OCI-LY7 (cell line): ENCODE measurements at regions not wholly inside any gene's neighbourhood (a gene's known extent, or its start where the extent isn't known, plus 50 kb on each side); places are given as distances from the start of the nearest gene placed in this dataset.

ENCODE experiments used
- BruUV-seq: library from RNA; stranded (reverse); fragments of 400-500 nt; replicated peaks from 2 replicates; lab custom pipeline; 2021; lab: Mats Ljungman, UMichigan
- CTCF ChIA-PET: fragments of 300-600 bp; sonication (Branson Sonifier 250); formaldehyde crosslinking; loops from one replicate; lab custom pipeline; 2022; ENCODE audit warnings: antibody characterized with exemption; ENCODE audit not compliant: unreplicated experiment; lab: Charles Lee
- POLR2A ChIA-PET: fragments of 300-600 bp; sonication (Branson Sonifier 250); formaldehyde crosslinking; loops from one replicate; lab custom pipeline; 2022; ENCODE audit warnings: antibody characterized with exemption; lab: Charles Lee
- DNase-seq: peaks from one replicate; pipeline ENCODE4 v3.0.0-alpha.2; 2015; ENCODE audit warnings: low spot score
- H2AFZ ChIP-seq: fragments of 200-600 bp; sonication (generic), shearing (Covaris generic); 2 replicates; pipeline ENCODE4 v1.6.1; 2014; ENCODE audit warnings: mild to moderate bottlenecking, antibody characterized with exemption, low read length, moderate library complexity
- H3K27ac ChIP-seq: fragments of 200-600 bp; sonication (generic); 2 replicates; pipeline ENCODE4 v1.5.1; 2014; ENCODE audit warnings: mixed run types, low read depth, mild to moderate bottlenecking, moderate library complexity, low read length, inconsistent platforms; ENCODE audit not compliant: poor library complexity, severe bottlenecking
- H3K36me3 ChIP-seq: fragments of 200-600 bp; sonication (generic); 2 replicates; pipeline ENCODE4 v1.6.1; 2014; ENCODE audit warnings: mild to moderate bottlenecking, antibody characterized with exemption, low read length, moderate library complexity, mixed read lengths; ENCODE audit not compliant: insufficient read depth
- H3K4me1 ChIP-seq: fragments of 200-600 bp; sonication (generic); 2 replicates; pipeline ENCODE4 v1.5.1; 2014; ENCODE audit warnings: mild to moderate bottlenecking, low read length; ENCODE audit not compliant: insufficient read depth, poor library complexity, severe bottlenecking
- H3K4me2 ChIP-seq: fragments of 200-600 bp; sonication (generic); 2 replicates; pipeline ENCODE4 v1.6.1; 2014; ENCODE audit warnings: mild to moderate bottlenecking, low read length
- H3K4me3 ChIP-seq: fragments of 200-600 bp; sonication (generic); 2 replicates; pipeline ENCODE4 v1.5.1; 2014; ENCODE audit warnings: mild to moderate bottlenecking, low read depth, low read length; ENCODE audit not compliant: poor library complexity, severe bottlenecking
- H3K79me2 ChIP-seq: fragments of 200-600 bp; sonication (generic); 2 replicates; pipeline ENCODE4 v1.6.1; 2016; ENCODE audit warnings: low read depth, mild to moderate bottlenecking, low read length, moderate library complexity, mixed read lengths; ENCODE audit not compliant: insufficient read depth
- H3K9me2 ChIP-seq: fragments of 200-600 bp; sonication (generic); 2 replicates; pipeline ENCODE4 v1.6.1; 2016; ENCODE audit warnings: mild to moderate bottlenecking, low read length, mixed read lengths; ENCODE audit not compliant: insufficient read depth
- H3K9me3 ChIP-seq: fragments of 200-600 bp; sonication (generic); 2 replicates; pipeline ENCODE4 v1.6.1; 2014; ENCODE audit warnings: mild to moderate bottlenecking, mixed run types, low read length, mixed read lengths
- H4K20me1 ChIP-seq: fragments of 200-600 bp; sonication (generic); 2 replicates; pipeline ENCODE4 v1.6.1; 2014; ENCODE audit warnings: mild to moderate bottlenecking, antibody characterized with exemption, low read length, moderate library complexity, mixed read lengths; ENCODE audit not compliant: insufficient read depth
- CTCF ChIP-seq: fragments of 200-600 bp; sonication (generic); conservative IDR thresholded peaks from 2 replicates; pipeline ENCODE4 v1.5.1; 2014; ENCODE audit warnings: mild to moderate bottlenecking, antibody characterized with exemption, low read length, moderate library complexity, mixed read lengths
- EZH2phosphoT487 ChIP-seq: fragments of 200-600 bp; sonication (generic); IDR thresholded peaks from 2 replicates; pipeline ENCODE4 v1.6.1; 2018; ENCODE audit warnings: low read depth, borderline replicate concordance, mild to moderate bottlenecking, mixed run types, antibody characterized with exemption, low read length, moderate library complexity, mixed read lengths
- intact Hi-C: fragments of 100-400 bp; cut with micrococcal nuclease; formaldehyde crosslinking; loops from one replicate; pipeline ENCODE4 v1.10.0; 2022; ENCODE audit not compliant: unreplicated experiment

GRCh38 chr1:29959356-29959755, 723.0 kb downstream of the PTPRU start:
- TF ChIP-seq CTCF (no peak), EZH2phosphoT487 (no peak)
- Histone ChIP-seq H3K4me1 (no peaks in the 10 kb centered on the region), H3K36me3 (no peaks in the 10 kb centered on the region), H3K9me2 (no peaks in the 10 kb centered on the region), H2AFZ (no peak overlapping the region), H3K27ac (no peak overlapping the region), H3K9me3 (no peaks in the 10 kb centered on the region), H4K20me1 (no peaks in the 10 kb centered on the region), H3K4me2 (no peak overlapping the region), H3K4me3 (no peak overlapping the region), H3K79me2 (no peaks in the 10 kb centered on the region)
- POLR2A ChIA-PET = no interaction called here
- no peak for DNase-seq
- no TSS peak for BruUV-seq
- intact Hi-C loops = no loop called here
- CTCF ChIA-PET = no interaction called here

GRCh38 chr1:29958271-29958670, 721.9 kb downstream of the PTPRU start:
- no peaks in the 10 kb centered on the region for H3K4me1 ChIP-seq
- H3K79me2 ChIP-seq = no peaks in the 10 kb centered on the region
- no peaks in the 10 kb centered on the region for H3K9me2 ChIP-seq
- POLR2A ChIA-PET = no interaction called here
- CTCF ChIA-PET = no interaction called here
- intact Hi-C loops = no loop called here
- no peak for TF ChIP-seq CTCF
- no peak for TF ChIP-seq EZH2phosphoT487
- BruUV-seq = no TSS peak
- H3K4me3 ChIP-seq = no peak overlapping the region
- no peaks in the 10 kb centered on the region for H3K9me3 ChIP-seq
- H3K27ac ChIP-seq = no peak overlapping the region
- no peaks in the 10 kb centered on the region for H4K20me1 ChIP-seq
- H3K36me3 ChIP-seq = no peaks in the 10 kb centered on the region
- no peak for DNase-seq
- H2AFZ ChIP-seq = no peak overlapping the region
- H3K4me2 ChIP-seq = no peak overlapping the region

GRCh38 chr1:29956349-29957030, 720.2 kb downstream of the PTPRU start:
- ChIA-PET POLR2A (no interaction called here), CTCF (no interaction called here)
- Histone ChIP-seq H3K27ac (no peak overlapping the region), H2AFZ (no peak overlapping the region), H3K79me2 (no peaks in the 10 kb centered on the region), H3K4me3 (no peak overlapping the region), H3K4me2 (no peak overlapping the region), H3K4me1 (no peaks in the 10 kb centered on the region), H3K9me3 (no peaks in the 10 kb centered on the region), H3K36me3 (no peaks in the 10 kb centered on the region), H3K9me2 (no peaks in the 10 kb centered on the region), H4K20me1 (no peaks in the 10 kb centered on the region)
- intact Hi-C loops = no loop called here
- BruUV-seq = no TSS peak
- DNase-seq = no peak
- no peak for TF ChIP-seq CTCF
- TF ChIP-seq EZH2phosphoT487 = no peak
